ENCODE measurements at regions not wholly inside any gene's neighbourhood (a gene's known extent, or its start where the extent isn't known, plus 50 kb on each side); places are given as distances from the start of the nearest gene placed in this dataset.

GRCh38 chr7:80313716-80314115 is 179.1 kb downstream of the GNAI1 start:
- H3K9ac ChIP-seq: no peak overlapping the region
- no peaks in the 10 kb centered on the region for H3K36me3 ChIP-seq (ENCODE audit: control insufficient read depth, insufficient read depth, low read length)
- TF ChIP-seq CTCF (IDR thresholded peaks at IDR 0.05): no peak
- no peak overlapping the region for H3K4me2 ChIP-seq (ENCODE audit: low read length)
- H2AFZ ChIP-seq: no peak overlapping the region
- H3K27ac ChIP-seq: no peak overlapping the region
- H3K4me3 ChIP-seq (ENCODE audit: low read depth, low read length): no peak overlapping the region
- H3K4me1 ChIP-seq: no peaks in the 10 kb centered on the region
- H3K9me3 ChIP-seq (ENCODE audit: control insufficient read depth, low read length): no peaks in the 10 kb centered on the region
- no peaks in the 10 kb centered on the region for H3K27me3 ChIP-seq (ENCODE audit: control insufficient read depth, insufficient read depth, low read length)
- H3K79me2 ChIP-seq: no peaks in the 10 kb centered on the region

- H3K79me2 ChIP-seq: no peaks in the 10 kb centered on the region
- no peaks in the 10 kb centered on the region for H3K27me3 ChIP-seq (ENCODE audit: control insufficient read depth, insufficient read depth, low read length)
- H3K9ac ChIP-seq: no peak overlapping the region
- no peak overlapping the region for H2AFZ ChIP-seq
- no peak overlapping the region for H3K4me2 ChIP-seq (ENCODE audit: low read length)
- H3K9me3 ChIP-seq (ENCODE audit: control insufficient read depth, low read length): no peaks in the 10 kb centered on the region
- H3K4me3 ChIP-seq (ENCODE audit: low read depth, low read length): no peak overlapping the region
- no peak for TF ChIP-seq CTCF (IDR thresholded peaks at IDR 0.05)
- no peaks in the 10 kb centered on the region for H3K4me1 ChIP-seq
- H3K27ac ChIP-seq: no peak overlapping the region
- no peaks in the 10 kb centered on the region for H3K36me3 ChIP-seq (ENCODE audit: control insufficient read depth, insufficient read depth, low read length)
Measured at GRCh38 chr7:80313067-80313626, 178.5 kb downstream of the GNAI1 start.

GRCh38 chr7:80312139-80312661 is 177.6 kb downstream of the GNAI1 start:
- Histone ChIP-seq H3K79me2 (no peaks in the 10 kb centered on the region), H2AFZ (no peak overlapping the region), H3K4me2 (ENCODE audit: low read length) (no peak overlapping the region), H3K27me3 (ENCODE audit: control insufficient read depth, insufficient read depth, low read length) (no peaks in the 10 kb centered on the region), H3K9ac (no peak overlapping the region), H3K4me3 (ENCODE audit: low read depth, low read length) (no peak overlapping the region), H3K4me1 (no peaks in the 10 kb centered on the region), H3K27ac (no peak overlapping the region), H3K9me3 (ENCODE audit: control insufficient read depth, low read length) (no peaks in the 10 kb centered on the region), H3K36me3 (ENCODE audit: control insufficient read depth, insufficient read depth, low read length) (no peaks in the 10 kb centered on the region)
- TF ChIP-seq CTCF (IDR thresholded peaks at IDR 0.05): no peak

- no peak overlapping the region for H3K9ac ChIP-seq
- no peaks in the 10 kb centered on the region for H3K36me3 ChIP-seq (ENCODE audit: control insufficient read depth, insufficient read depth, low read length)
- H3K27ac ChIP-seq: no peak overlapping the region
- H3K4me1 ChIP-seq: no peaks in the 10 kb centered on the region
- no peak overlapping the region for H3K4me3 ChIP-seq (ENCODE audit: low read depth, low read length)
- H3K79me2 ChIP-seq: no peaks in the 10 kb centered on the region
- no peak for TF ChIP-seq CTCF (IDR thresholded peaks at IDR 0.05)
- H3K27me3 ChIP-seq (ENCODE audit: control insufficient read depth, insufficient read depth, low read length): no peaks in the 10 kb centered on the region
- H2AFZ ChIP-seq: no peak overlapping the region
- no peak overlapping the region for H3K4me2 ChIP-seq (ENCODE audit: low read length)
- H3K9me3 ChIP-seq (ENCODE audit: control insufficient read depth, low read length): no peaks in the 10 kb centered on the region
Measured at GRCh38 chr7:80311313-80311712, 176.7 kb downstream of the GNAI1 start.

- no peak overlapping the region for H3K27ac ChIP-seq
- H2AFZ ChIP-seq: no peak overlapping the region
- H3K79me2 ChIP-seq: no peaks in the 10 kb centered on the region
- H3K4me3 ChIP-seq (ENCODE audit: low read depth, low read length): no peak overlapping the region
- H3K4me2 ChIP-seq (ENCODE audit: low read length): no peak overlapping the region
- H3K9ac ChIP-seq: no peak overlapping the region
- no peaks in the 10 kb centered on the region for H3K27me3 ChIP-seq (ENCODE audit: control insufficient read depth, insufficient read depth, low read length)
- H3K4me1 ChIP-seq: no peaks in the 10 kb centered on the region
- TF ChIP-seq CTCF (IDR thresholded peaks at IDR 0.05): no peak
- no peaks in the 10 kb centered on the region for H3K9me3 ChIP-seq (ENCODE audit: control insufficient read depth, low read length)
- H3K36me3 ChIP-seq (ENCODE audit: control insufficient read depth, insufficient read depth, low read length): no peaks in the 10 kb centered on the region
Measured at GRCh38 chr7:80309971-80310549, 175.4 kb downstream of the GNAI1 start.
